ENCODE measurements at regions not wholly inside any gene's neighbourhood (a gene's known extent, or its start where the extent isn't known, plus 50 kb on each side); places are given as distances from the start of the nearest gene placed in this dataset.

GRCh38 chr2:134770702-134771101, 51.9 kb upstream of the TMEM163 start:
- no peak overlapping the region for H3K27ac ChIP-seq
- no peak for DNase-seq (ENCODE audit: low read depth, low spot score)

DNA sequence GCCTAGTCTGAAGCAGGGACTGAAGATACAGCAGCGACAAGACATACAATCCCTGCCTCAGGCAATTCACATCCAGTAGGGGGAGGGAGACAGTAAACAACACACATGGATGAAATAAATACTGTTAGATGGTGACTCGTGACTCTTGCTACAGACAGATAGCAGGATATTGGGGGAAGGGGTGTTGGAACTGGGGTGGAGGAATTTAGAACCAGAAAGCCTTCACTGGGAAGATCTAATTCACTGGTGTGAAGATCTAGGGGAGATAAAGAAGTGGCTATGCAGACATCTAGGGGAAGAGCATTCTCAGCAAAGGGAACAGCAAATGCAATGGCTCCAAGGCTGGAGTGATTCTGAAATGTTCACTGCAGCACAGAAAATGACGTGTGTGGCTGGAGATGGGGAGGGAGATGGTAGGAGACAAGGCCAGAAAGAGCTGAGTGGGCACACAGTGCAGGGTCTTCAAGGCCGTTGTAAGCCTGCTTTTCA, 52.6 kb upstream of the TMEM163 start:
- H3K27ac ChIP-seq, result no peak overlapping the region
- no peak for DNase-seq (ENCODE audit: low read depth, low spot score)

DNA sequence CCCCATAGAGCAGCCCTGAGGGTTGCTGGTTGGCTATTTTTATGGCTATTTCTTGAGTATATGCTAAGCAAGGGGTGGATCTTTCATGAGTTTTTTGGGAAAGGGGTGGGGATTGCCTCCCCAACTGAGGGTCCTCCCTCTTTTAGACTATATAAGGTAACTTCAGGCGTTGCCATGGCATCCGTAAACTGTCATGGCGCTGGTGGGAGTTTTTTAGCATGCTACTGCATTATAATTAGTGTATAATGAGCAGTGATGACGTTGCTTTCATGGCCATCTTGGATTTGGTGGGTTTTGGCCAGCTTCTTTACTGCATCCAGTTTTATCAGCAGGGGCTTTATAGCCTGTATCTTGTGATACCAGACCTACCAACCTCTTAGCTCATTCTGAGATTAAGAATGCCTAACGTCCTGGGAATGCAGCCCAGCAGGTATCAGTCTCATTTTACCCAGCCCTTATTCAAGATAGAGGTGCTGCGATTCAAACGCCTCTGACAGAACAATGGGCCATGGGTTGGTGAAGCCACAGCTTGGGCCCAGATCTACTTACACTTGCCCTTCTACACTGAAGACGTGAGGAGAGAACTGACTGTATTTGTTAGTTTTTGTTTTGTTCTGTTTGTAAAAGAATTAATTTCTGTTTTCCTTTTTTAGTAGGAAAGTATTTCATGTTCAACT, 53.8 kb upstream of the TMEM163 start:
- no peak overlapping the region for H3K27ac ChIP-seq
- DNase-seq (ENCODE audit: low read depth, low spot score), result peak; percentile 3

- H3K27ac ChIP-seq, result no peak overlapping the region
- DNase-seq (ENCODE audit: low read depth, low spot score), result no peak
Measured at GRCh38 chr2:134773335-134773734, 54.5 kb upstream of the TMEM163 start.

DNA sequence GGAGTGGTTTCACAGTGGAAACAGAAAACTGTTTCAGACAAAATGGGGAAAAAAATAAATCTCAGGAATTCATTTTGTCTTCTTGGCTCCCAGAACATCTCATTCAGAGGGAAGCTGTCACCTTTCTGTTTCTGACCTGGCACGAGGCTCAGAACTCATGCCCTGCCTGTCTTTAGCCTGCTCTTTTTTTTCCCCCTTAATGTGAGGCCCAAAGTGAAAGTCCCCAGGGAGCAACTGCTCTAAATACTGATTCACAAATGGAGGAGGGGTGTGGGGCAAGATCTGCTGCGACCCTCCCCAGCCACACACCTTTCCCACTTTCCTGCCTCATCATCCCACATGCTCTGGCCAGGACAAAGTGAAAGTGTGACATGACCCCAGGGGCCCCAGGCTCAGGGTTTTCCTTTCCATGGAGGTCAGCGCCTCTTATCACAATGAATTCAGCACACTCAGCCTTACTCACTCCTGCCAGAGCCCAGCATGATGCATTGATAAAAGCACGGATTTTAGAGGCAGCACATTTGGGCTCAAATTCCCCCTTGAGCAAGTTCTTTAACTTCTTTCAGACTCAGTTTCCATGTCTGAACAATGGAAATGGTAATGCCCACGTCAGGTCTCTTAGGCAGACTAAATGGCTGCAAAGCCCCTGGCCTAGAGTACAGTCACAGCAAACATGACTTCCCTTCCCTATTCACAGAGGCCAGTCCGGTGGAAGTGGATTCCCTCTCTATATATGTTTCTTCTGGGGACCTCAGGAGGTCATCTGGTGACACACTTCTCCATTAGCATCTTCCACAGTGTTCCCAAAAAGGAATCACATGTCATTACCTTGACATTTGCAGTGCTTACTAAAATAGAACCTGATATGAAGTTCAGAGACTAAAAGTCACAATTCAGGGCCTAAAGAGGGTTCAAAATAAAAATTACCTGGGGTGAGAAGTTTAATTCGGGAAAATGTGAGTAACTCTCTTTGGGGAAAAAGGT, 55.3 kb upstream of the TMEM163 start:
- H3K27ac ChIP-seq, result peak overlapping the region; percentile 16
- DNase-seq (ENCODE audit: low read depth, low spot score), result no peak

- DNase-seq (ENCODE audit: low read depth, low spot score), result peak; percentile 22
Measured at GRCh38 chr2:134774786-134775641, 56.2 kb upstream of the TMEM163 start.

DNA sequence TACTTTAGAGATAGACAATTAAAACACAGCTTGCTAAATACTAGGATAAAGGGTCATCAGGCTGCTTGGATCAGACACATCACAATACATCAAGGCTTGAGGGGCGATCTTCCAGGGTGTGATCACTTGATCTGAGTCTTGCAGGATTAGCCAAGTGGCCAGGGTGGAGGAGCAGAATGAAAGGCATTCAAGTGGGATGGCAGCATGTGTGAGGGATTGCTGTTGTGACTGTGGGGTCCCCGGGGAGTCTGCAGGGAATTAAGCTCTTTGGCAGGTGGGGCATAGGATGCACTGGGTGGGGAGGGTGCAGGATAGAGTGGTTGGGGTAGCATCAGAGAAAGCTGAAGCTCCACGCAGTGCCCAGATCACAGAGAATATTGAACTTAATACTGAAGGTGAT, 58.0 kb upstream of the TMEM163 start:
- no peak for DNase-seq (ENCODE audit: low read depth, low spot score)
- no peak overlapping the region for H3K27ac ChIP-seq

More at GRCh38 chr2:134774786-134775641, 56.2 kb upstream of the TMEM163 start:
- H3K27ac ChIP-seq, result peak overlapping the region; percentile 16

- H3K27ac ChIP-seq, result no peak overlapping the region
- DNase-seq (ENCODE audit: low read depth, low spot score), result no peak
Measured at GRCh38 chr2:134777593-134777992, 58.8 kb upstream of the TMEM163 start.

DNA sequence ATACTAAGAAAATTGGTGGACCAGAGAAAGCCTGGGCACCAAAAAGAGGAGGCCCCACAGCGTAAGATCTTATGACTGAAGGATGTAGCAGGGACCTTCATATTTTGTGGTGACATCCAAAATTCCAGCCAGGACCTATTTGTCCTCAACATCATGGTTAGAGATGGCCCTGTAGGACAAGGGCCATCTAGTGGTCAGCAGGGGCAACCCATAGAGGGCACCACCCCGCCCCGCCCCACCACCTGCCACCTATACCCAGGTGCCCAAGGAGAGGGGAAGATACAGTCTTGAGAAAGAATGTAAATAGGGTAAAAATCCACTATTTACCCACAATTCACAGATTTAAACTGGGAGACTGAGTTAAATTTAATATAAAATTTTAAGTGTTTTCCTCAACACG, 59.6 kb upstream of the TMEM163 start:
- H3K27ac ChIP-seq, result no peak overlapping the region
- DNase-seq (ENCODE audit: low read depth, low spot score), result no peak

- no peak for DNase-seq (ENCODE audit: low read depth, low spot score)
- no peak overlapping the region for H3K27ac ChIP-seq
Measured at GRCh38 chr2:134780972-134781371, 57.4 kb upstream of the ACMSD start.

- H3K27ac ChIP-seq, result no peak overlapping the region
- DNase-seq (ENCODE audit: low read depth, low spot score), result no peak
Measured at GRCh38 chr2:134782107-134782506, 56.3 kb upstream of the ACMSD start.

DNA sequence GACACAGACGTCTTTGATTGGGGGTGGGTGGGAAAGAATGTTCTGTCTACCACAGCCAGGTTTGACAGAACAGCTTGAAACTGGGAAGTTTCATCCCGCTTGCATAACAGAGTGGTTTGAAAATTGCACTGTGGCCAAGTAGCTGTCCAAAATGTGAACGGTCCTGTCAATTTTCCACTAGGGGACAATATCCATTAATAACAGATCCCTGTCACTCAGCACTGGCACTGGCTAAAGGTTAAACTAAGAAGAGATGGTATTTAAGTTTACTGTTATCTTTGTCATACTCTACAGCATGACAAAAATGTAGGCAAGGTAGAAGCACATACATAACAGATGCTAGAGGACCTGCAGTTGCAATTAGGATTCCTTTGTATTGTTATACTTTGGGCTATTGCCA, 55.6 kb upstream of the ACMSD start:
- no peak overlapping the region for H3K27ac ChIP-seq
- no peak for DNase-seq (ENCODE audit: low read depth, low spot score)

DNA sequence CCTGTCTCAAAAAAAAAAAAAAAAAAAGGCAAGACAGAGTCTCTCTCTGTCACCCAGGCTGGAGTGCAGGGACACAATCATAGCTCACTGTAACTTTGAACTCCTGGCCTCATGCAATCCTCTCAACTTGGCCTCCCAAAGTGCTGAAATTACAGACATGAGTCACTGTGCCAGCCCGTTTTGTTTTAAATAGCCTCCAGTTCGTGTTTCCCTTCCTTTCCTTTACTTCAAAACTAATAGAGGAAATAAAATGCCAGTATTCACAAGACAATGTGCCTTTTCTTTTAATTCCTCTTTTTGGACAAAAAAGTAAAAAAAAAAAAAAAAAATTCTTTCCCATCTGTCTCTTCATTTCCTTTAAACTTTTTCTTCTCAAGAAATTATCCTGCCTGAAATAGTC, 54.5 kb upstream of the ACMSD start:
- DNase-seq (ENCODE audit: low read depth, low spot score), result no peak
- H3K27ac ChIP-seq, result no peak overlapping the region

GRCh38 chr2:134785659-134786430, 52.6 kb upstream of the ACMSD start:
- no peak for DNase-seq (ENCODE audit: low read depth, low spot score)
- H3K27ac ChIP-seq, result no peak overlapping the region

GRCh38 chr2:134788417-134788816, 50.0 kb upstream of the ACMSD start:
- no peak for DNase-seq (ENCODE audit: low read depth, low spot score)
- no peak overlapping the region for H3K27ac ChIP-seq
